Hematopoietic multipotent progenitor cell treated with erythropoietin and hydrocortisone succinate and interleukin-3 and kit ligand, for 17 days (in vitro differentiated cells): ENCODE measurements at regions not wholly inside any gene's neighbourhood (a gene's known extent, or its start where the extent isn't known, plus 50 kb on each side); places are given as distances from the start of the nearest gene placed in this dataset.
"Not testable (repeated sequence)": the region's sequence is repeated elsewhere in the genome, so short reads cannot be mapped to it uniquely, and the experiment has no call there.

Source experiments
- DNase-seq: peaks from one replicate; pipeline ENCODE4 v3.0.0-alpha.2; 2015; ENCODE audit warnings: low spot score

- DNase-seq: no peak
Measured at GRCh38 chr14:105694961-105695360, 168.6 kb downstream of the TMEM121 start.

GRCh38 chr14:105696388-105696787 is 170.0 kb downstream of the TMEM121 start:
- not testable (repeated sequence) for DNase-seq

DNA sequence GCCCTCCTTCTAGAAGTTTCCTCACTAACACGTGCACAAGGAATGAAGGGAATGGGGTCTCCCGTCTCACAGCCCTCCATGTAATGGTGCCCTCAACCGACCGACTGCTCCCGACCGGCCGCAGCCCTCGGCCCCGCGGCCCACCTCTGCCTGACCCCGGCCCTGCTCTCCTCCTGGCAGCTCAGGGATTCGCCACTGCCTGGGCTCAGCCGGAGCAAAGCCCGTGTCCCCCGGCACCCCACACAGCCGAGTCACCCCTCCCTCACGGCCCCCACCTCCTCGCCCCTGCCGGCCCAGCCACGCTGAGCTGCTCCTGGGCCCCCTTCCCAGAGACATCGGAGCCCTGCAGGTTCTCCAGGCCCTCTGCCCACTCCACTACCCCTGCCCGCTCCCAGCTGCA is 171.0 kb downstream of the TMEM121 start:
- DNase-seq: not testable (repeated sequence)

DNA sequence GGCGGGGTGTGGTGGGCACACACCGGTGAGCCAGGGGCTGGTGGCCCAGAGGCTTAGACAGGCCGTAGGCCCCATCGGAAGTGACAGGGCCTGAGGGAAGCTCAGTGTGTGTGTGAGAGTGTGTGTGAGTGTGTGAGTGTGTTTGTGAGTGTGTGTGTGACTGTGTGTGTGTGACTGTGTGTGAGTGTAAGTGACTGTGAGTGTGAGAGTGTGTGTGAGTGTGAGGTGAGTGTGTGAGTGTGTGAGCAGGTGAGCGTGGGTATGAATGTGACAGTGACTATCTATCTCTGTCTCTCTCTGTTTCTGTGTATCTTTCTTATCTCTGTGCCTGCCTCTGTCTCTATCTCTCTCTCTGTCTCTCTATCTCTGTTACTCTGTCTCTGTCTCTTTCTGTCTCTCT is 171.6 kb downstream of the TMEM121 start:
- not testable (repeated sequence) for DNase-seq

DNA sequence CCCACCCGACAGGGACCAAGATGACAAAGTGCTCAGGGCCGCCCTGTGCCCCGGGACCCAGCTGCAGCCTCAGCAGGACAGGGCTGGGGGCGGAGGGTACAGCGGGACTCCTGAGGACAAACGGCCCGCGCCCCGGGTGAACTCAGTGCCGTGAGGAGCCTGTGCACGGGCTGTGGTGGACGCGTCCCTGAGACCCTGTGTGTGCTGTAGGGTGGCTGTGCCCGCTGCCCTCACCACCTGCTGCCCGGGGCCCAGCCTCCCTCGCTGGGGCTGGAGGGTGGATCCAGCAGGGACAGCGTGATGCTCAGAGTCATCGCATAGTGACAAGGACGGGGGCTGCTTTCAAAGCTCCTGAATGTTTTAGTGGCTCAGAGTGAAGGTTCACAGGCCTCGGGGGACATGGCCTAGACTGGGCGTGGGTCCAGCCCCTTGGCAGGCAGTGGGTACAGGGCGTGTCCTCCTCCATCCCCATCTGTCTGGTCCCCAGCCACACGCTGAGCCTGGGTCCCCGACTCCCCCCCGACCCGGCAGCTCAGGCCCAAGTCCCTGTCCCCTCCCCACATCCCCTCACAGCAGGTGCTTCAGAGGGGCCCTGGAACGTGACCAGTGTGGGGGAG is 172.7 kb downstream of the TMEM121 start:
- DNase-seq: not testable (repeated sequence)

DNA sequence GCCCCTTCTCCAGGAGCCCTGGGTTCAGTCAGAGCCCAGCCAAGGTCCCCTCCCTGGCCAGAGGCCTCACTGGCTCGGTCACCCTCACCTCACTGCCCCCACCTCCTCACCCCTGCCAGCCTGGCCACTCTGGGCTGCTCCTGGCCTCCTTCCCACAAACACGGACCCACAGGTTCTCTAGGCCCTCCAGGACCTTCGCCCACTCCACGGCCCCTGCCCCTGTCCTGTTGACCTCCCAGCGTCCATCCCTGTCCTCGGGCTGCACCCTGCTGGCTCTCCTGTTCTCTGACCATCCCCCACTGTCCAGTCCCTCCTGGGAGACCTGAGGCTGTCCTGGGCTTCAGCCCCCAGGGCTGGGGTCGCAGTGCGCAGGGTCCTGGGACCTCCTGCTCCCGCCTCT is 173.3 kb downstream of the TMEM121 start:
- not testable (repeated sequence) for DNase-seq

DNA sequence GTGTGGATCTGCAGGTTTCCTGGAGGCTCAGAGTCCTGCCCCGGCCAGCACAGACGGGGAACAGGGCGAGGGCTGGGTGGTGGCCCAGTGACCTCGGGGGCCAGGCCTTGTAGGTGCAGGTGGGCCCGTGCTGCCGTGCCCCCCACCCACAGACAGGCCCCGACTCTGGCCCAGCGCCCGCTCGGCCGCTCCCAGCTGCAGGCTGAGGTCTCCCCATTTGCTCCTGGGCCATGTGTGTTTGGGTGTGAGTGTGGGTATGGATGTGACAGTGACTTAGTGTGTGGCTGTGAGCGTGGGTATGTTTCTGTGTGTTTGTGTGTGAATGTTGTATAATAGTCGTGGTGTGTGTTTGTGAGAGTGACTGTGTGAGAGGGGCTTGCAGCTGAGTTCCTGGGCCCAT is 173.8 kb downstream of the TMEM121 start:
- not testable (repeated sequence) for DNase-seq

DNA sequence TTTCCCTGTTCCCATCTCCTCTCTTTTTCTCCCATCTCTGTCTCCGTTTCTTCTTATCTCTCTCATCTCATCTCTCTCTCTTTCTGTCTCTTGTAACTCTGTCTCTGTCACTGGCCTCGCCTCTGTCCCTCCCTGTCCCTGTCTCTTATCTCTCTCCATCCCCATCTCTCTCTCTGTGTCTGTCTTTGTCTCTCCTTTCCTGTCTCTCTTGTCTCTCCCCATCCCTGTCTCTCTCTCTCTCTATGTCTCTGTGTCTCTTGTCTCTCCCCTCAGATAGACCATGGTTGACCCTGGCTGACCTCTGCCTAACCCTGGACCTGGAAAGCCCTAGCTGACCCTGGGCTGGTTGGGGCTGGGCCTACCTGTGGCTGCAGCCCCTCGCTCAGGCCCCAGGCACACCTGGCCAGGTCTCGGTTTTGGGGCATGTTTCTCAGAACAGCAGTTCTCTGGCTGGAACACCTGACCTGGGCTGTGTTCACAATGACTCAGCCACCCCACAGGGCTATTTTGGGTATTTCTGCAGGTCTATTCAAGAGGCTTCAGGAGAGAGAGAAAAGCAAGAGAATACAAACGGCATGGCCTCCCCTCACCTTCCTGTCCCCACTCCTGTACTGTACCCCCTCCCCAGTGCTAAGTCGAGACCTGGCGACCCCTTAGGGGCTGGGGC is 174.4 kb downstream of the TMEM121 start:
- DNase-seq: no peak

DNA sequence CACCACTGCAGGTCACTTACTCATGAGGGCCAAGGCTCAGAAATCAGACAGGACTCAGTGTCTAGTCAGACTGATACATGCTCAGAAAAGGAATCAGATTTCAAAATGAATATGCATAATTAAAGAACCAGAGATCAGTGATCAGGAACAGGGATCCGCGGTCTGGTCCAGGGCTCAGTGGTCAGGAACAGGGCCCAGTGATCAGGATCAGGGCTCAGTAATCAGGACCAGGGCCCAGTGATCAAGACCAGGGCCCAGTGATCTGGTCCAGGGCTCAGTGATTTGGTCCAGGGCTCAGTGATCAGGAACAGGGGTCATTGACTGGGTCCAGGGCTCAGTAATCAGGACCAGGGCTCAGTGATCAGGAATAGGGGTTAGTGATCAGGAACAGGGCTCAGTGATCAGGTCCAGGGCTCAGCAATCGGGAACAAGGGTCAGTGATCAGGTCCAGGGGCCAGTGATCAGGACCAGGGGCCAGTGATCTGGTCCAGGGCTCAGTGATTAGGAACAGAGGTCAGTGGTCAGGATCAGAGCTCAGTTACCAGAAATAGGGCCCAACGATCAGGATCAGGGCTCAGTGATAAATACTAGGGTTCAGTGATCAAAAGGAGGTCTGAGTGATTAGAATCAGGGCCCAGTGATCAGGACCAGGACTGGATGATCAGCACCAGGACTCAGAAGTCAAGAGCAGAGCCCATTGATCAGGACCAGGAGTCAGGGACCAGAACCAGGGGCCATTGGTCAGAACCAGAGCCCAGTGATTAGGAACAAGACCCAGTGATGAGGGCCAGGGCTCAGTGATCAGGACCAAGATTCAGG is 175.3 kb downstream of the TMEM121 start:
- DNase-seq: no peak

- no peak for DNase-seq
Measured at GRCh38 chr14:105702275-105702817, 176.0 kb downstream of the TMEM121 start.

GRCh38 chr14:105703044-105703665 is 176.8 kb downstream of the TMEM121 start:
- not testable (repeated sequence) for DNase-seq

DNA sequence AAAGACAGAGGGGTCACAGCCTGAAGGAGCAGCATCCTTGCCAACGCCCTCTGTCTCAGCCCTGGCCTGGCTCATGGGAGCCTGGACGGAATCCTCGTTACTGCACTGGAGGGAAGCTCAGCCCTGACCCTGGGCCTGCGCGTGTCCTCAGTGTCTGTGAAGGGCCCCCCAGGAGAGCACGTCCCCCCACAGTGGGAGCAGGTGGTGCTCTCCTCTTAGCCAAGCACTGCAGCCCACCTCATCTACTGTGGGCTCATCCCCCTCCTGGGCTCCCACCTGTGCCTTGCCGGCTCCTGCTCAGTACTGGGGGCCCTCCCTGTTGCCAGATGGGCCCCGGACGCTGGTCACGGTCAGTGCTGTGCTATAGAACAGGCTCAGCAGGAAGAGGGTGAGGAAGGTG is 177.7 kb downstream of the TMEM121 start:
- not testable (repeated sequence) for DNase-seq

GRCh38 chr14:105704492-105704891 is 178.1 kb downstream of the TMEM121 start:
- not testable (repeated sequence) for DNase-seq

GRCh38 chr14:105705512-105705861 is 179.1 kb downstream of the TMEM121 start:
- DNase-seq: not testable (repeated sequence)

DNA sequence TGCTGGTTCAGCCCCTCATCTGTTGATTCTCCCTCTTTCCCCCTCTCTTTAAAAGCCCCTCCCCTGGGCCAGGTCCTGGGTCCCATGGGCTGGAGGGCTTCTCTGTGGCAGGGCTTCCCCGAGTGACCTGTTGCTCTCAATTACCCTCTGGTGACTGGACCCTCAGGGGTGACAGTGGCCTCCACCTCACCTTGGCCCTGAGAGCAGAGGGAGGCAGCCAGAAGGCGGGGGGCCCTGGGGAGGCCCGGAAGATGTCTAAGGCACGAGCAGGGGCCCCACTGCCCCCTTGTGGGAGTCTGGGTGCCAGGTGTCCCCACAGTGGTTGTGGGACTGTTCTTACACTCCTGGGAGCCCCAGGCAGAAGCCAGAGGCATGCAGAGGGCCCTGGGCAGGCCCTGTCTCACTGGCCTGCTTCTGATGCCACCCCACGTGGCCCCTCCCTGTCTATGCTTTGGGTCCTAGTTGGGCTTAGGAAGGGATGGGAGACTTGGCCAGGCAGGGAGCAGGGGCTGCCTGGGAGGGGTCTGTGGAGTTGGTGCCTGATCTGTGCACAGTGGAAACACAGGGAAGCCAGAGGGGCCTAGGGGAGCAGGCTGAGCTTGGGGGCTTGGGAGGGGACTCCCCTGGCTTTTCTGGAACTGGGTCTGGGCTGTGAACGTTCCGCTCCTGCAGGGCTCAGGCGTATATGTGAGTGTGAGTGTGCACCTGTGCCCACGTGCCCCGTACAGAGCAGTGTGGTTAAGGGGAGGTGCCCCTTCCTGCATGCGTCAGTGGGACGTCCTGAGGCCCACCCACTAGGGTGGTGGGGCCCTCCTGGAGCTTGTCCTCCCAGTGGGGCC is 179.7 kb downstream of the TMEM121 start:
- not testable (repeated sequence) for DNase-seq

- DNase-seq: not testable (repeated sequence)
Measured at GRCh38 chr14:105706701-105707019, 180.3 kb downstream of the TMEM121 start.

- DNase-seq: not testable (repeated sequence)
Measured at GRCh38 chr14:105707099-105707498, 180.7 kb downstream of the TMEM121 start.

- not testable (repeated sequence) for DNase-seq
Measured at GRCh38 chr14:105707723-105708151, 181.4 kb downstream of the TMEM121 start.

GRCh38 chr14:105708251-105709134 is 182.1 kb downstream of the TMEM121 start:
- not testable (repeated sequence) for DNase-seq
